K562 (cell line): ENCODE measurements at regions not wholly inside any gene's neighbourhood (a gene's known extent, or its start where the extent isn't known, plus 50 kb on each side); places are given as distances from the start of the nearest gene placed in this dataset.
"Not testable (repeated sequence)": the region's sequence is repeated elsewhere in the genome, so short reads cannot be mapped to it uniquely, and the experiment has no call there.

Experiments used
- ATAC-seq: fragments of 200-7000 bp; cut with Tn5 transposase; 3 replicates; pipeline ENCODE4 v1.9.1; 2020; ENCODE audit warnings: moderate library complexity
- BruUV-seq: library from RNA; stranded (reverse); fragments of 400-500 nt; replicated peaks from 2 replicates; lab custom pipeline; 2021; lab: Mats Ljungman, UMichigan
- CTCF ChIA-PET: fragments of 300-600 bp; formaldehyde crosslinking; extraction: SDS; loops from one replicate; lab custom pipeline; 2021; ENCODE audit warnings: low intra/inter-chr PET ratio; lab: Yijun Ruan, JAX
- POLR2A ChIA-PET: fragments of 300-600, 350-650 bp; sonication (Branson Sonifier 250); formaldehyde crosslinking; extraction: SDS; loops from one replicate; lab custom pipeline; 2021; ENCODE audit warnings: antibody characterized with exemption, inconsistent platforms; lab: Yijun Ruan, JAX
- DNase-seq, 4 experiments: peaks; one replicate each; pipeline versions ENCODE4 v3.0.0 to v3.0.0-alpha.2; 2011 to 2018; ENCODE audit warnings: low spot score in 3 of 4, mixed read lengths in 3 of 4; ENCODE audit errors: extremely low read depth in 1 of 4
- FAIRE-seq: peaks from 2 replicates; lab custom pipeline; 2011; peaks lifted over from hg19 to GRCh38; lab: Jason Lieb, UNC
- H2AFZ ChIP-seq: 2 replicates; pipeline ENCODE4 v1.6.0; 2011; ENCODE audit warnings: low read depth, low read length, control low read depth, inconsistent platforms
- H3K27ac ChIP-seq: fragments of 200-600 bp; 3 replicates; pipeline ENCODE4 v1.8.0; 2011; ENCODE audit warnings: low read depth, mild to moderate bottlenecking, control low read depth, inconsistent platforms, low read length, moderate library complexity, mixed read lengths; ENCODE audit errors: extremely low read depth
- H3K27me3 ChIP-seq, 2 experiments: fragments of 300-600 bp in 1 of 2; 2 replicates in 1 of 2; 3 replicates in 1 of 2; pipeline versions ENCODE4 v1.6.0 to v1.8.0; 2011; ENCODE audit warnings: inconsistent platforms in 2 of 2, low read length in 2 of 2, mild to moderate bottlenecking in 1 of 2, mixed read lengths in 1 of 2, moderate library complexity in 1 of 2; ENCODE audit not compliant: control insufficient read depth in 2 of 2, insufficient read depth in 2 of 2
- H3K36me3 ChIP-seq: fragments of 300-600 bp; 3 replicates; pipeline ENCODE4 v1.8.0; 2011; ENCODE audit warnings: mild to moderate bottlenecking, low read length, inconsistent platforms; ENCODE audit not compliant: control insufficient read depth, insufficient read depth
- H3K4me1 ChIP-seq, 2 experiments: fragments of 200-600 bp in 1 of 2; replicated peaks in 1 of 2; 2 replicates in 1 of 2; 3 replicates in 1 of 2; pipeline versions ENCODE4 v1.5.1 to v1.8.0; 2011; ENCODE audit warnings: inconsistent platforms in 2 of 2, low read length in 2 of 2, mild to moderate bottlenecking in 1 of 2, mixed read lengths in 1 of 2, moderate library complexity in 1 of 2; ENCODE audit not compliant: control insufficient read depth in 2 of 2, insufficient read depth in 2 of 2
- H3K4me2 ChIP-seq: 2 replicates; pipeline ENCODE4 v1.6.1; 2011; ENCODE audit warnings: low read length, control low read depth, inconsistent platforms, mixed read lengths; ENCODE audit not compliant: insufficient read depth
- H3K4me3 ChIP-seq: fragments of 200-600 bp; sonication (generic), shearing (Covaris generic); 2 replicates; pipeline ENCODE4 v1.5.1; 2016; ENCODE audit warnings: control low read depth, inconsistent platforms
- H3K79me2 ChIP-seq: fragments of 200-600 bp; 3 replicates; pipeline ENCODE4 v1.8.0; 2011; ENCODE audit warnings: low read length, inconsistent platforms; ENCODE audit not compliant: control insufficient read depth, insufficient read depth
- H3K9ac ChIP-seq, 2 experiments: 2 replicates each; pipeline versions ENCODE4 v1.6.0 to v1.6.1; 2011; ENCODE audit warnings: low read depth in 2 of 2, low read length in 2 of 2, control low read depth in 1 of 2, inconsistent platforms in 1 of 2, mild to moderate bottlenecking in 1 of 2, mixed read lengths in 1 of 2; ENCODE audit not compliant: insufficient read depth in 1 of 2
- H3K9me1 ChIP-seq: one replicate; pipeline ENCODE4 v1.6.0; 2011; ENCODE audit warnings: inconsistent platforms, mild to moderate bottlenecking, low read length, moderate library complexity; ENCODE audit not compliant: control insufficient read depth, insufficient read depth
- H3K9me3 ChIP-seq: replicated peaks from 2 replicates; pipeline ENCODE4 v1.5.1; 2011; ENCODE audit warnings: low read depth, low read length, inconsistent platforms; ENCODE audit not compliant: control insufficient read depth, insufficient read depth
- H4K20me1 ChIP-seq: replicated peaks from 2 replicates; pipeline ENCODE4 v1.6.1; 2011; ENCODE audit warnings: low read length, inconsistent platforms, mixed read lengths; ENCODE audit not compliant: control insufficient read depth, insufficient read depth
- BRD9 ChIP-seq: fragments of 450-650 bp; IDR thresholded peaks from 2 replicates; pipeline ENCODE4 v1.6.1; 2018; ENCODE audit warnings: low read depth; ENCODE audit not compliant: partially characterized antibody
- HCFC1 ChIP-seq: IDR thresholded peaks from 2 replicates; pipeline ENCODE4 v1.6.1; 2012; ENCODE audit warnings: low read depth, low read length, improper control_type of control experiment
- SREBF1 ChIP-seq: fragments of 150-350 bp; IDR thresholded peaks from 2 replicates; pipeline ENCODE4 v1.6.1; 2014; ENCODE audit warnings: antibody characterized with exemption, low read depth, low read length, borderline replicate concordance
- ZNF232 ChIP-seq: sonication (generic); formaldehyde crosslinking; IDR thresholded peaks from 2 replicates; pipeline ENCODE4 v1.8.0; 2022; ENCODE audit warnings: mild to moderate bottlenecking, missing genetic modification reagents
- WGBS: fragments of 100-300 bp; shearing (Covaris generic); methylation state at CpG from one replicate; pipeline ENCODE4 v1.1.6; 2016; ENCODE audit warnings: low coverage, mixed read lengths; ENCODE audit not compliant: insufficient coverage; ENCODE audit errors: missing lambda C conversion rate; 5-methylcytosine and 5-hydroxymethylcytosine counted together
- in situ Hi-C: fragments of 300-500 bp; cut with MboI; formaldehyde crosslinking; loops from 4 replicates; pipeline ENCODE4 v1.15.0; 2018; ENCODE audit warnings: inconsistent platforms, mixed read lengths
- intact Hi-C: fragments of 100-400 bp; cut with micrococcal nuclease; formaldehyde crosslinking; loops from 2 replicates; pipeline ENCODE4 v1.14.2; 2022
- TF ChIP-seq, protein P1 (sequence below): sonication (generic); formaldehyde crosslinking; IDR thresholded peaks from 2 replicates; pipeline ENCODE4 v1.8.0; 2023; ENCODE audit warnings: missing genetic modification reagents, mild to moderate bottlenecking, borderline replicate concordance
- TF ChIP-seq, protein P2 (sequence below): fragments of 450-650 bp; formaldehyde crosslinking; IDR thresholded peaks from 2 replicates; pipeline ENCODE4 v1.4.0; 2022; ENCODE audit warnings: missing genetic modification characterization

DNA sequence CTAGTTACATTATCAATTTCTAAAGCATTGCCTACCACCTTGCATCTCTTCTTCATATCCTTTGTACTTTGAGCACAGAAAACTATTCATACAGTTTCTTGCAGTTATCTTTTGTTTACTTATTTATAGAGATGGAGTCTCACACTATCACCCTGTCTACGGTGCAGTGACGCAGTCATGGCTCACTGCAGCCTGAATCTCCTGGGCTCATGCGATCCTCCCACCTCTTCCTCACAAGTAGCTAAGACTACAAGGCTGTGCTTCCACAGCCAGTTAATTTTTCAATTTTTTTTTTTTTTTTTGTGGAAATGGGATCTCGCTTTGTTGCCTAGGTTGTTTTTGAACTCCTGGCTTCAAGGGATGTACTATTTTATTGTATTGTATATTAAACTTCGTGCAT, 158.0 kb downstream of the TTC6 start:
- no peak for ATAC-seq
- in situ Hi-C loops = no loop called here
- no peaks in the 10 kb centered on the region for H3K79me2 ChIP-seq
- H3K27me3 ChIP-seq = no peaks in the 10 kb centered on the region
- no peaks in the 10 kb centered on the region for H3K9me3 ChIP-seq
- no peak overlapping the region for H3K27ac ChIP-seq
- WGBS = 0% methylated on average over 5 of the region's 5 CpGs
- no peak overlapping the region for H3K4me3 ChIP-seq
- TF ChIP-seq SREBF1 = no peak
- TF ChIP-seq, protein P1, sequence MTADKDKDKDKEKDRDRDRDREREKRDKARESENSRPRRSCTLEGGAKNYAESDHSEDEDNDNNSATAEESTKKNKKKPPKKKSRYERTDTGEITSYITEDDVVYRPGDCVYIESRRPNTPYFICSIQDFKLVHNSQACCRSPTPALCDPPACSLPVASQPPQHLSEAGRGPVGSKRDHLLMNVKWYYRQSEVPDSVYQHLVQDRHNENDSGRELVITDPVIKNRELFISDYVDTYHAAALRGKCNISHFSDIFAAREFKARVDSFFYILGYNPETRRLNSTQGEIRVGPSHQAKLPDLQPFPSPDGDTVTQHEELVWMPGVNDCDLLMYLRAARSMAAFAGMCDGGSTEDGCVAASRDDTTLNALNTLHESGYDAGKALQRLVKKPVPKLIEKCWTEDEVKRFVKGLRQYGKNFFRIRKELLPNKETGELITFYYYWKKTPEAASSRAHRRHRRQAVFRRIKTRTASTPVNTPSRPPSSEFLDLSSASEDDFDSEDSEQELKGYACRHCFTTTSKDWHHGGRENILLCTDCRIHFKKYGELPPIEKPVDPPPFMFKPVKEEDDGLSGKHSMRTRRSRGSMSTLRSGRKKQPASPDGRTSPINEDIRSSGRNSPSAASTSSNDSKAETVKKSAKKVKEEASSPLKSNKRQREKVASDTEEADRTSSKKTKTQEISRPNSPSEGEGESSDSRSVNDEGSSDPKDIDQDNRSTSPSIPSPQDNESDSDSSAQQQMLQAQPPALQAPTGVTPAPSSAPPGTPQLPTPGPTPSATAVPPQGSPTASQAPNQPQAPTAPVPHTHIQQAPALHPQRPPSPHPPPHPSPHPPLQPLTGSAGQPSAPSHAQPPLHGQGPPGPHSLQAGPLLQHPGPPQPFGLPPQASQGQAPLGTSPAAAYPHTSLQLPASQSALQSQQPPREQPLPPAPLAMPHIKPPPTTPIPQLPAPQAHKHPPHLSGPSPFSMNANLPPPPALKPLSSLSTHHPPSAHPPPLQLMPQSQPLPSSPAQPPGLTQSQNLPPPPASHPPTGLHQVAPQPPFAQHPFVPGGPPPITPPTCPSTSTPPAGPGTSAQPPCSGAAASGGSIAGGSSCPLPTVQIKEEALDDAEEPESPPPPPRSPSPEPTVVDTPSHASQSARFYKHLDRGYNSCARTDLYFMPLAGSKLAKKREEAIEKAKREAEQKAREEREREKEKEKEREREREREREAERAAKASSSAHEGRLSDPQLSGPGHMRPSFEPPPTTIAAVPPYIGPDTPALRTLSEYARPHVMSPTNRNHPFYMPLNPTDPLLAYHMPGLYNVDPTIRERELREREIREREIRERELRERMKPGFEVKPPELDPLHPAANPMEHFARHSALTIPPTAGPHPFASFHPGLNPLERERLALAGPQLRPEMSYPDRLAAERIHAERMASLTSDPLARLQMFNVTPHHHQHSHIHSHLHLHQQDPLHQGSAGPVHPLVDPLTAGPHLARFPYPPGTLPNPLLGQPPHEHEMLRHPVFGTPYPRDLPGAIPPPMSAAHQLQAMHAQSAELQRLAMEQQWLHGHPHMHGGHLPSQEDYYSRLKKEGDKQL (CRISPR knock-in tag) = no peak
- no peak for TF ChIP-seq BRD9
- TF ChIP-seq HCFC1 = no peak
- TF ChIP-seq, protein P2, sequence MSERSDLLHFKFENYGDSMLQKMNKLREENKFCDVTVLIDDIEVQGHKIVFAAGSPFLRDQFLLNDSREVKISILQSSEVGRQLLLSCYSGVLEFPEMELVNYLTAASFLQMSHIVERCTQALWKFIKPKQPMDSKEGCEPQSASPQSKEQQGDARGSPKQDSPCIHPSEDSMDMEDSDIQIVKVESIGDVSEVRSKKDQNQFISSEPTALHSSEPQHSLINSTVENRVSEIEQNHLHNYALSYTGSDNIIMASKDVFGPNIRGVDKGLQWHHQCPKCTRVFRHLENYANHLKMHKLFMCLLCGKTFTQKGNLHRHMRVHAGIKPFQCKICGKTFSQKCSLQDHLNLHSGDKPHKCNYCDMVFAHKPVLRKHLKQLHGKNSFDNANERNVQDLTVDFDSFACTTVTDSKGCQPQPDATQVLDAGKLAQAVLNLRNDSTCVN (CRISPR knock-in tag) = no peak
- TF ChIP-seq ZNF232 (CRISPR knock-in tag) = no peak
- TF ChIP-seq, all 486 proteins: peak for 0
- no peak for FAIRE-seq
- Histone ChIP-seq H4K20me1 (no peaks in the 10 kb centered on the region), H3K36me3 (no peaks in the 10 kb centered on the region), H3K9ac (no peak overlapping the region), H3K4me1 (no peaks in the 10 kb centered on the region), H3K4me2 (no peak overlapping the region), H3K9me1 (no peaks in the 10 kb centered on the region), H2AFZ (no peak overlapping the region)
- BruUV-seq = no TSS peak
- POLR2A ChIA-PET = no interaction called here
- CTCF ChIA-PET = no interaction called here
- intact Hi-C loops = no loop called here
- DNase-seq = no peak

DNA sequence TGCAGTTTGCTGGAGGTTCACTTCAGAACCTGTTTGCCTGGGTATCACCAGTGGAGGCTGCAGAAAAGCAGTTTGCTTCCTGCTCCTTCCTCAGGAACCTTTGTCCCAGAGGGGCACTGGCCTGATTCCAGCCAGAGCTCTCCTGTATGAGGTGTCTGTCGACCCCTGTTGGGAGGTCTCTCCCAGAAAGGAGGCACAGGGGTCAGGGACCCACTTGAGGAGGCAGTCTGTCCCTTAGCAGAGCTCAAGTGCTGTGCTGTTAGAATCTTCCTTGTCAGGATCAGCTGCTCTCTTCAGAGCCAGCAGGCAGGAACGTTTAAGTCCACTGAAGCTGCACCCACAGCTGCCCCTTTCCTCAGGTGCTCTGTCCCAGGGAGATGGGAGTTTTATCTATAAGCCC, 164.8 kb downstream of the TTC6 start:
- DNase-seq, FAIRE-seq, CTCF ChIA-PET, H4K20me1 ChIP-seq, ATAC-seq, H3K9me3 ChIP-seq, BruUV-seq, H3K27me3 ChIP-seq, H3K79me2 ChIP-seq, H3K9me1 ChIP-seq, H3K36me3 ChIP-seq, intact Hi-C loops, H2AFZ ChIP-seq, H3K27ac ChIP-seq, in situ Hi-C loops, H3K4me1 ChIP-seq, H3K9ac ChIP-seq, H3K4me3 ChIP-seq, H3K4me2 ChIP-seq: not testable (repeated sequence)
- 0% methylated on average over 1 of the region's 2 CpGs for WGBS
- POLR2A ChIA-PET = interaction anchor here (1.1 kb wide), 1 partner anchor 39 kb away, joined by 4 read pairs; no protein-coding TSS in a partner anchor
